ENCODE measurements at regions not wholly inside any gene's neighbourhood (a gene's known extent, or its start where the extent isn't known, plus 50 kb on each side); places are given as distances from the start of the nearest gene placed in this dataset.

Small RNAs in the stretch of these regions (small RNA-seq; reads per million reads assigned to genes)
- gene AC074198.2 (0 reads per million in 4 donors), gene RNU6-284P (0 reads per million in 4 donors)
